ENCODE measurements at regions not wholly inside any gene's neighbourhood (a gene's known extent, or its start where the extent isn't known, plus 50 kb on each side); places are given as distances from the start of the nearest gene placed in this dataset.

- DNase-seq: no peak
- H3K27ac ChIP-seq: no peak overlapping the region
- no peak for TF ChIP-seq CTCF (IDR thresholded peaks at IDR 0.05)
- H3K27me3 ChIP-seq: no peaks in the 10 kb centered on the region
- H3K9me3 ChIP-seq: no peaks in the 10 kb centered on the region
- no peak overlapping the region for H3K9ac ChIP-seq (ENCODE audit: low read depth in 2 of 2, low read length in 2 of 2)
- no peak overlapping the region for H3K4me3 ChIP-seq
- H3K36me3 ChIP-seq: no peaks in the 10 kb centered on the region
- no peaks in the 10 kb centered on the region for H3K4me1 ChIP-seq
- intact Hi-C loops (cut with DNase I): no loop called here
Measured at GRCh38 chr2:728165-728564, 51.0 kb upstream of the TMEM18 start.

GRCh38 chr2:727071-727470 is 49.9 kb upstream of the TMEM18 start:
- Histone ChIP-seq H3K9ac (ENCODE audit: low read depth in 2 of 2, low read length in 2 of 2) (no peak overlapping the region), H3K27ac (no peak overlapping the region), H3K4me1 (no peaks in the 10 kb centered on the region), H3K36me3 (no peaks in the 10 kb centered on the region), H3K27me3 (no peaks in the 10 kb centered on the region), H3K4me3 (no peak overlapping the region), H3K9me3 (no peaks in the 10 kb centered on the region)
- intact Hi-C loops (cut with DNase I): no loop called here
- no peak for DNase-seq
- TF ChIP-seq CTCF (IDR thresholded peaks at IDR 0.05): no peak
